H1 (cell line): ENCODE measurements at regions not wholly inside any gene's neighbourhood (a gene's known extent, or its start where the extent isn't known, plus 50 kb on each side); places are given as distances from the start of the nearest gene placed in this dataset.

Experiments used
- CTCF ChIA-PET: fragments of 300-600 bp; sonication (Branson Sonifier 250); formaldehyde crosslinking; loops from one replicate; lab custom pipeline; 2021; ENCODE audit not compliant: partially characterized antibody; lab: Charles Lee
- POLR2A ChIA-PET: fragments of 300-600 bp; sonication (Branson Sonifier 250); formaldehyde crosslinking; loops from one replicate; lab custom pipeline; 2021; ENCODE audit warnings: inconsistent platforms; ENCODE audit not compliant: partially characterized antibody; lab: Charles Lee
- DNase-seq, 2 experiments: peaks; one replicate each; pipeline versions ENCODE4 v3.0.0 to v3.0.0-alpha.2; 2010 to 2022; ENCODE audit warnings: low spot score in 2 of 2, low read depth in 1 of 2, mixed read lengths in 1 of 2
- FAIRE-seq: peaks from 2 replicates; lab custom pipeline; 2011; peaks lifted over from hg19 to GRCh38; lab: Jason Lieb, UNC
- H2AFZ ChIP-seq: 2 replicates; pipeline ENCODE4 v1.8.1; 2012; ENCODE audit warnings: low read length, inconsistent platforms
- H2AK5ac ChIP-seq: 2 replicates; pipeline ENCODE4 v1.6.1; 2013; ENCODE audit warnings: low read depth, low read length
- H2BK120ac ChIP-seq: replicated peaks from 2 replicates; pipeline ENCODE3; 2013; ENCODE audit warnings: low read depth, low read length, inconsistent platforms
- H2BK12ac ChIP-seq: 2 replicates; pipeline ENCODE4 v1.6.1; 2013; ENCODE audit warnings: low read depth, low read length
- H2BK15ac ChIP-seq: 2 replicates; pipeline ENCODE4 v1.6.1; 2013; ENCODE audit warnings: low read length
- H2BK20ac ChIP-seq: 2 replicates; pipeline ENCODE4 v1.6.1; 2013; ENCODE audit warnings: low read length
- H2BK5ac ChIP-seq: 2 replicates; pipeline ENCODE4 v1.6.1; 2013; ENCODE audit warnings: low read depth, low read length
- H3K14ac ChIP-seq: 2 replicates; pipeline ENCODE4 v1.6.1; 2013; ENCODE audit warnings: inconsistent platforms; ENCODE audit not compliant: insufficient read length
- H3K18ac ChIP-seq: 2 replicates; pipeline ENCODE4 v1.6.1; 2013; ENCODE audit warnings: low read length; ENCODE audit errors: extremely low read depth
- H3K23ac ChIP-seq: 2 replicates; pipeline ENCODE4 v1.6.1; 2013; ENCODE audit warnings: inconsistent platforms; ENCODE audit not compliant: insufficient read length
- H3K23me2 ChIP-seq: 2 replicates; pipeline ENCODE4 v1.6.1; 2013; ENCODE audit warnings: low read depth, low read length
- H3K27ac ChIP-seq: 2 replicates; pipeline ENCODE4 v1.6.1; 2011; ENCODE audit warnings: low read depth, low read length, inconsistent platforms
- H3K27me3 ChIP-seq, 4 experiments: replicated peaks in 1 of 4; 1 replicate in 1 of 4; 2 replicates in 3 of 4; pipeline versions ENCODE4 v1.6.1 to v1.8.1; 2011 to 2013; ENCODE audit warnings: low read length in 3 of 4, mild to moderate bottlenecking in 3 of 4, inconsistent platforms in 2 of 4, mixed read lengths in 2 of 4, moderate library complexity in 1 of 4; ENCODE audit not compliant: control insufficient read depth in 3 of 4, insufficient read depth in 3 of 4; ENCODE audit errors: extremely low read depth in 1 of 4
- H3K36me3 ChIP-seq, 4 experiments: 2 replicates each; pipeline versions ENCODE4 v1.6.1 to v1.8.1; 2011 to 2013; ENCODE audit warnings: mild to moderate bottlenecking in 4 of 4, low read length in 3 of 4, moderate library complexity in 2 of 4, control low read depth in 1 of 4, inconsistent platforms in 1 of 4; ENCODE audit not compliant: insufficient read depth in 4 of 4, control insufficient read depth in 2 of 4
- H3K4ac ChIP-seq: replicated peaks from 2 replicates; pipeline ENCODE3; 2013; ENCODE audit warnings: low read length, low read depth, mixed read lengths, inconsistent platforms; ENCODE audit not compliant: insufficient read length
- H3K4me1 ChIP-seq, 4 experiments: replicated peaks in 1 of 4; 1 replicate in 1 of 4; 2 replicates in 3 of 4; pipeline versions ENCODE4 v1.6.1 to v1.8.1; 2011 to 2013; ENCODE audit warnings: low read length in 3 of 4, inconsistent platforms in 2 of 4, mixed read lengths in 1 of 4; ENCODE audit not compliant: insufficient read depth in 4 of 4, control insufficient read depth in 3 of 4
- H3K4me2 ChIP-seq, 2 experiments: 2 replicates each; pipeline versions ENCODE4 v1.6.1 to v1.8.1; 2011 to 2013; ENCODE audit warnings: low read depth in 2 of 2, low read length in 2 of 2, control low read depth in 1 of 2, inconsistent platforms in 1 of 2, mild to moderate bottlenecking in 1 of 2; ENCODE audit not compliant: insufficient read depth in 1 of 2
- H3K4me3 ChIP-seq, 4 experiments: fragments of 200-600, 300-600 bp in 1 of 4; sonication (generic), shearing (Covaris generic), sonication (Bioruptor Twin) in 1 of 4; 2 replicates each; pipeline versions ENCODE4 v1.5.1 to v1.8.1; 2011 to 2016; ENCODE audit warnings: low read length in 4 of 4, low read depth in 3 of 4, control low read depth in 2 of 4, inconsistent platforms in 2 of 4, mild to moderate bottlenecking in 2 of 4, mixed read lengths in 1 of 4, moderate library complexity in 1 of 4; ENCODE audit not compliant: insufficient read depth in 2 of 4; ENCODE audit errors: extremely low read depth in 1 of 4
- H3K56ac ChIP-seq: replicated peaks from 2 replicates; pipeline ENCODE3; 2013; ENCODE audit warnings: low read depth, mild to moderate bottlenecking, mixed read lengths, low read length, inconsistent platforms; ENCODE audit not compliant: insufficient read length
- H3K79me1 ChIP-seq: 2 replicates; pipeline ENCODE4 v1.6.1; 2013; ENCODE audit warnings: low read depth, low read length, control low read depth
- H3K79me2 ChIP-seq, 2 experiments: 2 replicates each; pipeline versions ENCODE4 v1.6.1 to v1.8.1; 2012 to 2013; ENCODE audit warnings: low read length in 2 of 2, mild to moderate bottlenecking in 2 of 2, inconsistent platforms in 1 of 2; ENCODE audit not compliant: insufficient read depth in 2 of 2, control insufficient read depth in 1 of 2
- H3K9ac ChIP-seq, 4 experiments: replicated peaks in 1 of 4; 1 replicate in 1 of 4; 2 replicates in 3 of 4; pipeline versions ENCODE4 v1.6.1 to v1.8.1; 2011 to 2013; ENCODE audit warnings: low read depth in 3 of 4, low read length in 3 of 4, control low read depth in 2 of 4, mild to moderate bottlenecking in 2 of 4, moderate library complexity in 2 of 4, inconsistent platforms in 1 of 4; ENCODE audit errors: extremely low read depth in 1 of 4
- H3K9me3 ChIP-seq, 2 experiments: 2 replicates each; pipeline versions ENCODE4 v1.6.1 to v1.8.1; 2012 to 2013; ENCODE audit warnings: mild to moderate bottlenecking in 2 of 2, moderate library complexity in 2 of 2, control low read depth in 1 of 2, inconsistent platforms in 1 of 2, low read depth in 1 of 2, low read length in 1 of 2, mixed read lengths in 1 of 2; ENCODE audit not compliant: insufficient read depth in 2 of 2
- H4K20me1 ChIP-seq, 2 experiments: replicated peaks in 1 of 2; 2 replicates each; pipeline versions ENCODE3 to v1.8.1; 2011 to 2013; ENCODE audit warnings: inconsistent platforms in 2 of 2, low read length in 2 of 2, mild to moderate bottlenecking in 1 of 2; ENCODE audit not compliant: insufficient read depth in 2 of 2, control insufficient read depth in 1 of 2
- H4K5ac ChIP-seq: 2 replicates; pipeline ENCODE4 v1.6.1; 2013; ENCODE audit warnings: low read length, low read depth, mixed read lengths, inconsistent platforms; ENCODE audit not compliant: insufficient read length
- H4K8ac ChIP-seq: 2 replicates; pipeline ENCODE4 v1.8.0; 2013; ENCODE audit warnings: mild to moderate bottlenecking, moderate library complexity, low read length, inconsistent platforms; ENCODE audit not compliant: insufficient read depth; ENCODE audit errors: extremely low read depth
- H4K91ac ChIP-seq: replicated peaks from 2 replicates; pipeline ENCODE3; 2013; ENCODE audit warnings: low read length, mixed read lengths, inconsistent platforms; ENCODE audit not compliant: insufficient read length
- CTBP2 ChIP-seq: IDR thresholded peaks from 2 replicates; pipeline ENCODE4 v1.7.0; 2011; ENCODE audit warnings: borderline replicate concordance, mild to moderate bottlenecking, moderate library complexity, mixed read lengths, low read length; ENCODE audit not compliant: insufficient read depth, insufficient read length
- GTF2F1 ChIP-seq: IDR thresholded peaks from 2 replicates; pipeline ENCODE4 v1.6.1; 2012; ENCODE audit warnings: low read depth, low read length, improper control_type of control experiment, borderline replicate concordance
- HDAC2 ChIP-seq, 2 experiments: fragments of 300-600 bp in 1 of 2; sonication (generic) in 1 of 2; IDR thresholded peaks; 2 replicates each; pipeline ENCODE4 v1.6.1; 2011 to 2012; ENCODE audit warnings: low read depth in 2 of 2, low read length in 2 of 2, mild to moderate bottlenecking in 2 of 2, moderate library complexity in 2 of 2, borderline replicate concordance in 1 of 2, inconsistent platforms in 1 of 2
- JUN ChIP-seq: IDR thresholded peaks from 2 replicates; pipeline ENCODE4 v1.6.1; 2011; ENCODE audit warnings: low read depth, mild to moderate bottlenecking, improper control_type of control experiment, low read length
- KDM4A ChIP-seq: IDR thresholded peaks from one replicate; pipeline ENCODE4 v1.7.1; 2012; ENCODE audit warnings: low read depth, mild to moderate bottlenecking, moderate library complexity, low read length, inconsistent platforms; ENCODE audit not compliant: severe bottlenecking
- PHF8 ChIP-seq: fragments of 200-600 bp; sonication (generic); conservative IDR thresholded peaks from 2 replicates; pipeline ENCODE4 v1.7.1; 2012; ENCODE audit warnings: low read depth, mild to moderate bottlenecking, inconsistent platforms, low read length, moderate library complexity
- RFX5 ChIP-seq: IDR thresholded peaks from 2 replicates; pipeline ENCODE4 v1.6.1; 2011; ENCODE audit warnings: low read depth, low read length, improper control_type of control experiment, borderline replicate concordance
- SP2 ChIP-seq: IDR thresholded peaks from 2 replicates; pipeline ENCODE4 v1.6.1; 2012; ENCODE audit warnings: mild to moderate bottlenecking, low read length, inconsistent platforms
- WGBS, 2 experiments: shearing (Covaris generic) in 1 of 2; methylation state at CpG; one replicate each; pipeline versions ENCODE4 v1.1.6 to v1.1.7; 2013 to 2015; ENCODE audit warnings: low lambda C conversion rate in 2 of 2, mixed read lengths in 2 of 2, inconsistent platforms in 1 of 2, low coverage in 1 of 2, missing lambda C conversion rate in 1 of 2; ENCODE audit not compliant: insufficient replicate concordance in 2 of 2, insufficient coverage in 1 of 2, insufficient read length in 1 of 2; ENCODE audit errors: extremely low coverage in 1 of 2, missing lambda C conversion rate in 1 of 2; 5-methylcytosine and 5-hydroxymethylcytosine counted together

- Histone ChIP-seq H2BK12ac (no peak overlapping the region), H3K4me3 (no peak overlapping the region), H2BK15ac (no peak overlapping the region), H4K8ac (no peak overlapping the region), H3K9ac (no peak overlapping the region), H3K56ac (no peak overlapping the region), H2BK120ac (no peak overlapping the region), H3K27me3 (no peaks in the 10 kb centered on the region), H4K20me1 (no peaks in the 10 kb centered on the region), H3K23me2 (no peaks in the 10 kb centered on the region), H3K79me1 (no peaks in the 10 kb centered on the region), H3K4me2 (no peak overlapping the region), H3K9me3 (0 out of 4 replicates have a peak, but pooled peaks cover 0 to 2% of the 10 kb centered on the region in 2 experiments), H3K23ac (no peak overlapping the region), H2BK5ac (no peak overlapping the region), H2AK5ac (no peak overlapping the region), H2AFZ (no peak overlapping the region), H3K18ac (no peak overlapping the region), H2BK20ac (no peak overlapping the region), H4K5ac (no peak overlapping the region), H3K27ac (no peak overlapping the region), H3K4me1 (no peaks in the 10 kb centered on the region), H3K14ac (no peak overlapping the region), H3K4ac (no peak overlapping the region), H3K36me3 (no peaks in the 10 kb centered on the region), H3K79me2 (no peaks in the 10 kb centered on the region), H4K91ac (no peak overlapping the region)
- ChIA-PET CTCF (interaction anchor here (0.5 to 1.9 kb wide), 2 partner anchors 14 to 428 kb away, joined by 3 to 7 read pairs; no protein-coding TSS in a partner anchor), POLR2A (no interaction called here)
- no peak for DNase-seq
- WGBS, 2 experiments = 96% methylated on average over 7 of the region's 7 CpGs; no CpG with 5 or more reads in 1 of the 2 experiments
- no peak for FAIRE-seq
- no peak for TF ChIP-seq RFX5
- TF ChIP-seq GTF2F1 = no peak
- TF ChIP-seq CTBP2 = no peak
- no peak for TF ChIP-seq KDM4A
- TF ChIP-seq HDAC2 (IDR thresholded peaks at IDR 0.05; ENCODE audit: borderline replicate concordance in 1 of 2, low read depth in 2 of 2, low read length in 2 of 2) = no peak
- TF ChIP-seq SP2 = no peak
- TF ChIP-seq PHF8 = no peak
- TF ChIP-seq JUN = no peak
Measured at GRCh38 chr21:18937337-18937736, 533.8 kb upstream of the TMPRSS15 start.
